ENCODE measurements at regions not wholly inside any gene's neighbourhood (a gene's known extent, or its start where the extent isn't known, plus 50 kb on each side); places are given as distances from the start of the nearest gene placed in this dataset.

- TF ChIP-seq ZFX (IDR thresholded peaks at IDR 0.05; ENCODE audit: borderline replicate concordance), result no peak
- TF ChIP-seq, protein P1, sequence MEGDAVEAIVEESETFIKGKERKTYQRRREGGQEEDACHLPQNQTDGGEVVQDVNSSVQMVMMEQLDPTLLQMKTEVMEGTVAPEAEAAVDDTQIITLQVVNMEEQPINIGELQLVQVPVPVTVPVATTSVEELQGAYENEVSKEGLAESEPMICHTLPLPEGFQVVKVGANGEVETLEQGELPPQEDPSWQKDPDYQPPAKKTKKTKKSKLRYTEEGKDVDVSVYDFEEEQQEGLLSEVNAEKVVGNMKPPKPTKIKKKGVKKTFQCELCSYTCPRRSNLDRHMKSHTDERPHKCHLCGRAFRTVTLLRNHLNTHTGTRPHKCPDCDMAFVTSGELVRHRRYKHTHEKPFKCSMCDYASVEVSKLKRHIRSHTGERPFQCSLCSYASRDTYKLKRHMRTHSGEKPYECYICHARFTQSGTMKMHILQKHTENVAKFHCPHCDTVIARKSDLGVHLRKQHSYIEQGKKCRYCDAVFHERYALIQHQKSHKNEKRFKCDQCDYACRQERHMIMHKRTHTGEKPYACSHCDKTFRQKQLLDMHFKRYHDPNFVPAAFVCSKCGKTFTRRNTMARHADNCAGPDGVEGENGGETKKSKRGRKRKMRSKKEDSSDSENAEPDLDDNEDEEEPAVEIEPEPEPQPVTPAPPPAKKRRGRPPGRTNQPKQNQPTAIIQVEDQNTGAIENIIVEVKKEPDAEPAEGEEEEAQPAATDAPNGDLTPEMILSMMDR (IDR thresholded peaks at IDR 0.05), result no peak
- no peak overlapping the region for H3K27ac ChIP-seq
Observed at GRCh38 chr3:115499666-115500065, 123.6 kb upstream of the GAP43 start.

DNA sequence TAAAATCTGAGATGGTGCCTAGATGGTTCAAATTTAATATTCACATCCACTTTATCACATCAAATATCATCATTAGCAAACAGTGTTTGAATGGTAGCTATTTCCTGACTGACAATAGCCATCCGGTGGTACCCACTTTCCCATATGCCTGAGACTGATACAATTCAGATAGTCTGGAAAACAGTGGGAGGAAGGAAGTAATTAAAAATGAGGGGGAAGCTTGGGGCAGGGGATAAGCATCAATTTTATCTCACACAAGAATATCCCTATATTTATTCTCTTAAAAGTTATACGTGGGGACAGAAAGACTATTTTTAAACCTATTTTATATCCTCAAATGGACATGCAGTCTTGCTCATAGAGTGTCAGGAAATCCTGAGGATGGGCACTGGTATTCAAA is 122.5 kb upstream of the GAP43 start:
- TF ChIP-seq ZFX (IDR thresholded peaks at IDR 0.05; ENCODE audit: borderline replicate concordance), result no peak
- TF ChIP-seq, protein P1 (IDR thresholded peaks at IDR 0.05), result no peak
- no peak overlapping the region for H3K27ac ChIP-seq

GRCh38 chr3:115502128-115502527 is 121.2 kb upstream of the GAP43 start:
- TF ChIP-seq, protein P1 (IDR thresholded peaks at IDR 0.05), result no peak
- TF ChIP-seq ZFX (IDR thresholded peaks at IDR 0.05; ENCODE audit: borderline replicate concordance), result no peak
- H3K27ac ChIP-seq, result no peak overlapping the region

GRCh38 chr3:115503394-115503793 is 119.9 kb upstream of the GAP43 start:
- no peak overlapping the region for H3K27ac ChIP-seq
- TF ChIP-seq ZFX (IDR thresholded peaks at IDR 0.05; ENCODE audit: borderline replicate concordance), result no peak
- TF ChIP-seq, protein P1 (IDR thresholded peaks at IDR 0.05), result no peak

DNA sequence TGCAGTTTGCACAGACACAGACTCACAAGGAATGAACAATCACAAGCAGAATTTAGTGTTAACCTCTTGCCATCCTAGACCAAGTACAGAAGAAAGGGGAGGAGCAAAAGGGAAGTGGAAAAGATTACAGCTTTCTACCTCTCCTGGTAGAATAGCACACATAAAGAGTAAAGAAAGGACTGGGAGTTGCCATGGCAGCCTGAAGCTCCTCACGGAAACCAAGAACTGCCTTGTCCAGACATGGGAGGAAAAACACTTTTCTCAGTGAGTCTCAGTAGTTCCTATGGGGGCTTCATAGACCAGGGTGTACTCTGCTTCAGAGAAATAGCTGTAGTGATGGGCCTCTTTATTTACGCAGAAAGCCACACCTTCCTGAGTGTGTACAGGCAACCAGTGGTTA is 114.7 kb upstream of the GAP43 start:
- no peak overlapping the region for H3K27ac ChIP-seq
- TF ChIP-seq, protein P1 (IDR thresholded peaks at IDR 0.05), result no peak
- no peak for TF ChIP-seq ZFX (IDR thresholded peaks at IDR 0.05; ENCODE audit: borderline replicate concordance)

DNA sequence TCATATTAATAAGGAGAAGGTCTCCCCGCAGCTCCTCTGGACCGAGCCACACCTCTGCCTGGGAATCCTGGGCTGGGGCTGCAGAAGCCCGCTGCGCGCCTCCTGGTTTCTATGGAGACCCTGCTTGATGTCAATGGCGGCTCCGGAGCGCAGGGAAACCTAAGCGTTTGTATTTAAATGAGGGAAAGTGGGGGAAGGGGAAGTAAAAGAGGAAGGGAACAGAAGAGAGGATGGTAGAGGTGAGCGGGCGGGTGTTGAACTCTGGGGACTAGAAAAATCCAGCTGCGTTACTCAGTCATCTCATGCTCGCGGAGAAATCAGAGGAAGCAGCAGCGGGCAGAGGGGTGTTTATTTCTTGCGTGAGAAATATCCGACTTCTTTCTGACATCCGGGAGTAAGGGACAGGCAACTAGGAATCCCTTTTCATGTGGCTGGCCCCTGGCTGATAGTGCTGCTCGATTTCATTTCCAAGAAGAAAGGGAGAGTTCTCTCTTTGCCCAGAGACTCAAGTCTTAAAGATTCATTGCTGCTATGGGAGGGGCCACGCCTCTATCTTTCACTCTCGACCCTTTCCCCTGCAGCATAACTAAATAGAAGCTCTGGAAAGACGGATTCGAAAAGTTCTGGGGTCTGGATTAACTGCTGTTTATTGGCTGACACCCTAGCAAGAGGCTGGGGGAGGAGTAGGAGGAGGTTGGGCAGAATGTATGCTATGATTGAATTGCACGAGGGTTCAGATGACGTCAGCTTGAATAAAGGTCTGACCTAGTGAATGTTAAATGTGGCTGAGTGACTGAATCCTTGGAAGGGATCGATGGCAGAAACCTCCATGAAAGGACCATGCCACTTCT is 110.5 kb upstream of the GAP43 start:
- H3K27ac ChIP-seq, result no peak overlapping the region
- TF ChIP-seq, protein P1 (IDR thresholded peaks at IDR 0.05), result no peak
- TF ChIP-seq ZFX (IDR thresholded peaks at IDR 0.05; ENCODE audit: borderline replicate concordance), result no peak

- H3K27ac ChIP-seq, result no peak overlapping the region
- TF ChIP-seq ZFX (IDR thresholded peaks at IDR 0.05; ENCODE audit: borderline replicate concordance), result no peak
- TF ChIP-seq, protein P1 (IDR thresholded peaks at IDR 0.05), result no peak
Observed at GRCh38 chr3:115513416-115513800, 109.9 kb upstream of the GAP43 start.
